Tibial nerve (tissue), 4 donors: ENCODE measurements at regions not wholly inside any gene's neighbourhood (a gene's known extent, or its start where the extent isn't known, plus 50 kb on each side); places are given as distances from the start of the nearest gene placed in this dataset.
A peak's percentile ranks its signal among the peaks of the same experiment; 100 is the strongest.

ENCODE experiments used
- CTCF ChIP-seq, 5 experiments: fragments of 200-600 bp in 3 of 5; fragments of 450-650 bp in 2 of 5; sonication (generic) in 3 of 5; IDR thresholded peaks; one replicate each; pipeline ENCODE4 v1.5.1; 2016 to 2019; ENCODE audit warnings: antibody characterized with exemption in 5 of 5, mild to moderate bottlenecking in 3 of 5, moderate library complexity in 2 of 5
- EP300 ChIP-seq, 2 donors: sonication (generic); formaldehyde crosslinking; IDR thresholded peaks; one replicate each; pipeline ENCODE4 v1.6.1; 2017; ENCODE audit warnings: antibody characterized with exemption in 2 of 2, mild to moderate bottlenecking in 1 of 2

DNA sequence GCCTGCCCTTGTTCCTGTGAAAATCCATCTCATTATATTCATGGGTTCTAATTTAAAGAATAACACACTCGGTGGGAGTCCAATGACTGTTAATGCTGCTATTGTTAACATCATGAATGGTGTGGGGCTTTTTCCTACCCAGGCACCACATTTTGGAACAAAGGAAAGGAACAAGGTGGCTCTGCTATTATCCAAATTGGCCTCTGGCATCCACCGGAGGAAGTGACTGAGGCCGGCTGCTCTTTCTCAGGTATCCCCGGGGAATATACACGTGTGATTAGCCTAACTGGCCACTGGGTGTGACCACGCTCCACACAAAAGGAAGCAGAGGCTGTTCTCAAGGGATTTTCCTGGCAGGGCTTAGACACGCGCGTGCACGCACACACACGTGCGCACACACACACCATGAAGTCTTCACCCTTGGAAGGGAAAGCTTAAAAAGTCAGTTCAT is 601.2 kb upstream of the ARID1B start:
- no peak for TF ChIP-seq CTCF (IDR thresholded peaks at IDR 0.05)
- TF ChIP-seq EP300 (IDR thresholded peaks at IDR 0.05) = peak in 1 of 2 donors; percentile 68
